B cell (primary cell): ENCODE measurements at regions not wholly inside any gene's neighbourhood (a gene's known extent, or its start where the extent isn't known, plus 50 kb on each side); places are given as distances from the start of the nearest gene placed in this dataset.

Experiments used
- ATAC-seq: fragments of 200-7000 bp; cut with Tn5 transposase; one replicate; pipeline ENCODE4 v1.10.0; 2021; ENCODE audit warnings: low read depth, mild to moderate bottlenecking, moderate number of reproducible peaks, moderate library complexity
- CTCF ChIA-PET: fragments of 350-600 bp; sonication (Branson Sonifier 250); formaldehyde crosslinking; loops from one replicate; lab custom pipeline; 2021; ENCODE audit warnings: antibody characterized with exemption, inconsistent platforms; lab: Charles Lee
- POLR2A ChIA-PET: fragments of 350-600 bp; sonication (Branson Sonifier 250); formaldehyde crosslinking; loops from one replicate; lab custom pipeline; 2021; ENCODE audit warnings: antibody characterized with exemption; lab: Charles Lee
- DNase-seq: peaks from one replicate; pipeline ENCODE4 v3.0.0; 2013
- H2AFZ ChIP-seq: 2 replicates; pipeline ENCODE4 v1.6.1; 2012; ENCODE audit warnings: mild to moderate bottlenecking, low read depth, low read length; ENCODE audit not compliant: insufficient read depth, poor library complexity, severe bottlenecking
- H3K27ac ChIP-seq, 2 donors: 1 replicate in 1 of 2; 2 replicates in 1 of 2; pipeline ENCODE4 v1.5.1; 2012 to 2013; ENCODE audit warnings: low read length in 2 of 2, mild to moderate bottlenecking in 2 of 2, moderate library complexity in 1 of 2
- H3K27me3 ChIP-seq, 4 experiments: fragments of 200-600 bp in 1 of 4; sonication (generic) in 1 of 4; replicated peaks in 1 of 4; 1 replicate in 2 of 4; 2 replicates in 2 of 4; pipeline versions ENCODE4 v1.6.1 to v1.7.0; 2013 to 2016; ENCODE audit warnings: low read length in 3 of 4, mild to moderate bottlenecking in 2 of 4, mixed read lengths in 1 of 4, moderate library complexity in 1 of 4; ENCODE audit not compliant: insufficient read depth in 4 of 4, control insufficient read depth in 3 of 4; ENCODE audit errors: control extremely low read depth in 1 of 4
- H3K36me3 ChIP-seq, 2 experiments: replicated peaks in 1 of 2; 1 replicate in 1 of 2; 2 replicates in 1 of 2; pipeline versions ENCODE4 v1.6.1 to v1.7.1; 2013; ENCODE audit warnings: low read length in 1 of 2; ENCODE audit not compliant: insufficient read depth in 2 of 2, control insufficient read depth in 1 of 2; ENCODE audit errors: control extremely low read depth in 1 of 2, extremely low read depth in 1 of 2
- H3K4me1 ChIP-seq, 2 donors: fragments of 200-600 bp in 1 of 2; sonication (generic) in 1 of 2; 1 replicate in 1 of 2; 2 replicates in 1 of 2; pipeline versions ENCODE4 v1.5.1 to v1.6.1; 2013 to 2017; ENCODE audit warnings: low read length in 2 of 2; ENCODE audit not compliant: control insufficient read depth in 2 of 2, insufficient read depth in 2 of 2
- H3K4me2 ChIP-seq: replicated peaks from 2 replicates; pipeline ENCODE3; 2012; ENCODE audit warnings: mild to moderate bottlenecking, low read depth, low read length; ENCODE audit not compliant: poor library complexity, severe bottlenecking
- H3K4me3 ChIP-seq, 5 experiments: fragments of 200-600 bp in 1 of 5; sonication (generic) in 1 of 5; 1 replicate in 3 of 5; 2 replicates in 2 of 5; pipeline versions ENCODE4 v1.5.1 to v1.7.0; 2011 to 2016; ENCODE audit warnings: low read length in 4 of 5, mild to moderate bottlenecking in 4 of 5, low read depth in 2 of 5, control low read depth in 1 of 5, moderate library complexity in 1 of 5; ENCODE audit not compliant: insufficient read depth in 1 of 5; ENCODE audit errors: control extremely low read depth in 1 of 5, extremely low read depth in 1 of 5
- H3K79me2 ChIP-seq: fragments of 200-600 bp; sonication (generic); one replicate; pipeline ENCODE4 v1.6.0; 2016; ENCODE audit warnings: low read length; ENCODE audit not compliant: control insufficient read depth, insufficient read depth
- H3K9ac ChIP-seq: fragments of 200-600 bp; sonication (generic); 2 replicates; pipeline ENCODE4 v1.6.1; 2017; ENCODE audit warnings: mild to moderate bottlenecking, low read length, moderate library complexity
- H3K9me3 ChIP-seq, 3 donors: one replicate each; pipeline versions ENCODE4 v1.6.1 to v1.7.1; 2013; ENCODE audit warnings: low read length in 2 of 3; ENCODE audit not compliant: control insufficient read depth in 2 of 3, insufficient read depth in 1 of 3; ENCODE audit errors: control extremely low read depth in 1 of 3
- H4K20me1 ChIP-seq: 2 replicates; pipeline ENCODE4 v1.6.0; 2012; ENCODE audit warnings: mild to moderate bottlenecking, low read length; ENCODE audit not compliant: insufficient read depth, control insufficient read depth, poor library complexity, severe bottlenecking
- H3K27ac Mint-ChIP-seq: one replicate; pipeline ENCODE4 v1.8.0; 2021; ENCODE audit warnings: mixed read lengths
- H3K27me3 Mint-ChIP-seq: one replicate; pipeline ENCODE4 v1.8.0; 2021; ENCODE audit warnings: mixed read lengths
- H3K4me1 Mint-ChIP-seq: one replicate; pipeline ENCODE4 v1.8.0; 2021; ENCODE audit warnings: mixed read lengths
- H3K4me3 Mint-ChIP-seq: one replicate; pipeline ENCODE4 v1.8.0; 2021; ENCODE audit warnings: mixed read lengths
- H3K9me3 Mint-ChIP-seq: one replicate; pipeline ENCODE4 v1.8.0; 2022; ENCODE audit warnings: mixed read lengths; ENCODE audit not compliant: insufficient read depth
- CTCF ChIP-seq: fragments of 200-600 bp; IDR thresholded peaks from one replicate; pipeline ENCODE4 v1.8.0; 2022; ENCODE audit warnings: antibody characterized with exemption, mild to moderate bottlenecking
- EZH2 ChIP-seq: IDR thresholded peaks from 2 replicates; pipeline ENCODE4 v1.6.1; 2012; ENCODE audit warnings: borderline replicate concordance, low read depth, mild to moderate bottlenecking, moderate library complexity, low read length; ENCODE audit not compliant: insufficient read depth, poor library complexity, severe bottlenecking
- WGBS: methylation state at CpG from one replicate; pipeline ENCODE4 v1.1.5; 2013; ENCODE audit warnings: missing lambda C conversion rate; ENCODE audit not compliant: insufficient coverage; 5-methylcytosine and 5-hydroxymethylcytosine counted together
- intact Hi-C: fragments of 100-400 bp; cut with micrococcal nuclease; formaldehyde crosslinking; loops from one replicate; pipeline ENCODE4 v1.10.0; 2022

GRCh38 chr6:15107644-15108382 is 138.1 kb upstream of the JARID2 start:
- Mint-ChIP-seq H3K9me3 (peaks cover 2% of the 10 kb centered on the region), H3K27ac (no peak overlapping the region), H3K4me1 (peaks cover 1% of the 10 kb centered on the region), H3K27me3 (peaks cover 9% of the 10 kb centered on the region), H3K4me3 (no peak overlapping the region)
- WGBS: 97% methylated on average over 5 of the region's 9 CpGs
- DNase-seq (no peak), ATAC-seq (no peak)
- no peaks in the 10 kb centered on the region for H3K36me3 ChIP-seq
- H3K4me3 ChIP-seq: no peak overlapping the region
- no peak overlapping the region for H3K9ac ChIP-seq
- H3K9me3 ChIP-seq: peaks cover 0 to 9% (median 7%) of the 10 kb centered on the region in 3 donors
- no peaks in the 10 kb centered on the region for H3K27me3 ChIP-seq
- H2AFZ ChIP-seq: no peak overlapping the region
- H4K20me1 ChIP-seq: no peaks in the 10 kb centered on the region
- no peak overlapping the region for H3K27ac ChIP-seq
- no peaks in the 10 kb centered on the region for H3K79me2 ChIP-seq
- H3K4me2 ChIP-seq: no peak overlapping the region
- CTCF ChIA-PET: no interaction called here
- intact Hi-C loops: no loop called here
- no peaks in the 10 kb centered on the region for H3K4me1 ChIP-seq
- POLR2A ChIA-PET: no interaction called here
- TF ChIP-seq CTCF: no peak
- TF ChIP-seq EZH2: no peak

DNA sequence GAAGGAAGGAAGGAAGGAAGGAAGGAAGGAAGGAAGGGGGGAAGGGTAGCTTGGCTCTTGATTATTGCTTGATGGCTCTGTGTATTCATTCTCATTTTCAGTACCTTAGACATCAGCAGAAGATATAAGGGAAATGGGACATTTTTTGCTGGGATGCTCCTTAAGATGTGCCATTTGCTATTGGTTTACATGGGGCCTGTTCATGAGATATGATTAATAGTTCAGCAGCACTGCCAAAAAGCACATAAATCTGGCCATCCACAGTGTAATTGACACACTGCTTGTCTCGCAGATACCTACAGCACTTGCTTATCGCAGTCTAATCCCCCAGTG is 137.5 kb upstream of the JARID2 start:
- H3K4me2 ChIP-seq: no peak overlapping the region
- TF ChIP-seq CTCF (no peak), EZH2 (no peak)
- H3K4me1 ChIP-seq: no peaks in the 10 kb centered on the region
- Mint-ChIP-seq H3K9me3 (peaks cover 2% of the 10 kb centered on the region), H3K27me3 (peaks cover 9% of the 10 kb centered on the region), H3K4me1 (peaks cover 1% of the 10 kb centered on the region), H3K4me3 (no peak overlapping the region), H3K27ac (no peak overlapping the region)
- peaks cover 0 to 9% (median 7%) of the 10 kb centered on the region in 3 donors for H3K9me3 ChIP-seq
- ChIA-PET POLR2A (no interaction called here), CTCF (no interaction called here)
- ATAC-seq (no peak), DNase-seq (no peak)
- H3K4me3 ChIP-seq: no peak overlapping the region
- no peak overlapping the region for H2AFZ ChIP-seq
- H3K27ac ChIP-seq: no peak overlapping the region
- H3K27me3 ChIP-seq: no peaks in the 10 kb centered on the region
- H3K79me2 ChIP-seq: no peaks in the 10 kb centered on the region
- no peak overlapping the region for H3K9ac ChIP-seq
- H3K36me3 ChIP-seq: no peaks in the 10 kb centered on the region
- intact Hi-C loops: no loop called here
- WGBS: 100% methylated on average over 2 of the region's 2 CpGs
- H4K20me1 ChIP-seq: no peaks in the 10 kb centered on the region
